ENCODE measurements at regions not wholly inside any gene's neighbourhood (a gene's known extent, or its start where the extent isn't known, plus 50 kb on each side); places are given as distances from the start of the nearest gene placed in this dataset.

GRCh38 chr11:39681428-39681827, 1778.0 kb downstream of the LRRC4C start (continued):
- TF ChIP-seq, protein P1, sequence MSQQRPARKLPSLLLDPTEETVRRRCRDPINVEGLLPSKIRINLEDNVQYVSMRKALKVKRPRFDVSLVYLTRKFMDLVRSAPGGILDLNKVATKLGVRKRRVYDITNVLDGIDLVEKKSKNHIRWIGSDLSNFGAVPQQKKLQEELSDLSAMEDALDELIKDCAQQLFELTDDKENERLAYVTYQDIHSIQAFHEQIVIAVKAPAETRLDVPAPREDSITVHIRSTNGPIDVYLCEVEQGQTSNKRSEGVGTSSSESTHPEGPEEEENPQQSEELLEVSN (IDR thresholded peaks at IDR 0.05), result no peak
- TF ChIP-seq SP4 (IDR thresholded peaks at IDR 0.05; ENCODE audit: low read length) (no peak), TAF7 (optimal IDR thresholded peaks at IDR 0.05; ENCODE audit: borderline replicate concordance, low read depth, low read length) (no peak), CTBP2 (IDR thresholded peaks at IDR 0.05; ENCODE audit: borderline replicate concordance, insufficient read depth, insufficient read length, low read length) (no peak), POU5F1 (IDR thresholded peaks at IDR 0.05; ENCODE audit: low read depth, low read length) (no peak), HDAC6 (IDR thresholded peaks at IDR 0.05; ENCODE audit: low read depth, low read length) (no peak), JUN (IDR thresholded peaks at IDR 0.05; ENCODE audit: low read depth, low read length) (no peak)
